Heart right ventricle (tissue), 16 donors: ENCODE measurements at regions not wholly inside any gene's neighbourhood (a gene's known extent, or its start where the extent isn't known, plus 50 kb on each side); places are given as distances from the start of the nearest gene placed in this dataset.

Experiments used
- ATAC-seq, 8 donors: fragments of 200-7000 bp; cut with Tn5 transposase; one replicate each; pipeline ENCODE4 v1.9.1; 2020; ENCODE audit warnings: mild to moderate bottlenecking in 8 of 8, moderate library complexity in 8 of 8, moderate number of reproducible peaks in 1 of 8
- DNase-seq, 2 donors: peaks; one replicate each; pipeline ENCODE4 v3.0.0-alpha.2; 2020
- H3K27ac ChIP-seq, 10 donors: fragments of 200-600 bp; sonication (generic) in 2 of 10; one replicate each; pipeline versions ENCODE4 v1.5.0 to v1.8.0; 2020 to 2022; ENCODE audit warnings: mild to moderate bottlenecking in 3 of 10
- H3K27me3 ChIP-seq, 7 donors: fragments of 200-600 bp; one replicate each; pipeline ENCODE4 v1.8.0; 2021 to 2022; ENCODE audit warnings: mild to moderate bottlenecking in 2 of 7
- H3K36me3 ChIP-seq, 9 donors: fragments of 200-600 bp; sonication (generic) in 1 of 9; one replicate each; pipeline versions ENCODE4 v1.5.0 to v1.8.0; 2020 to 2022; ENCODE audit warnings: mild to moderate bottlenecking in 2 of 9
- H3K4me1 ChIP-seq, 9 donors: fragments of 200-600 bp; sonication (generic) in 1 of 9; one replicate each; pipeline versions ENCODE4 v1.5.0 to v1.8.0; 2020 to 2022; ENCODE audit warnings: mild to moderate bottlenecking in 4 of 9
- H3K4me3 ChIP-seq, 10 donors: fragments of 200-600 bp; sonication (generic) in 2 of 10; one replicate each; pipeline versions ENCODE4 v1.5.0 to v1.8.0; 2020 to 2022; ENCODE audit warnings: mild to moderate bottlenecking in 7 of 10, moderate library complexity in 2 of 10
- H3K9me3 ChIP-seq, 11 donors: fragments of 200-600 bp in 10 of 11; sonication (generic) in 2 of 11; one replicate each; pipeline versions ENCODE4 v1.5.0 to v1.8.0; 2013 to 2022; ENCODE audit warnings: mild to moderate bottlenecking in 2 of 11, control low read depth in 1 of 11, moderate library complexity in 1 of 11
- CTCF ChIP-seq, 9 donors: fragments of 200-600 bp; sonication (generic) in 2 of 9; IDR thresholded peaks; one replicate each; pipeline versions ENCODE4 v1.5.0 to v1.8.0; 2021 to 2022; ENCODE audit warnings: antibody characterized with exemption in 9 of 9, mild to moderate bottlenecking in 5 of 9, moderate library complexity in 1 of 9
- WGBS, 2 donors: extraction: QIAGEN DNeasy Blood & Tissue Kit; methylation state at CpG; one replicate each; pipeline ENCODE4 v1.1.7; 2013; ENCODE audit warnings: inconsistent platforms in 1 of 2; 5-methylcytosine and 5-hydroxymethylcytosine counted together
- intact Hi-C, 10 donors: fragments of 100-400 bp; cut with DNase I; formaldehyde crosslinking; loops; one replicate each; pipeline versions ENCODE4 v1.11.1 to v1.14.2; 2022
- donor health status: Arrhythmogenic right ventricular cardiomyopathy.
- donor health status: ischemic (EF 13 %, LVEDD 7.1; RV severe dilation, severe dysfunction).
- donor health status: healthy with polysubstance abuse.
- donor health status: DM: no; HTN: yes; CAD: no.
- donor health status: DM: no; HTN: no; CAD: no.
- donor health status: ischemic (EF 25% LVEDD 6.9; RV normal size, moderate dysfunction).
- donor health status: ischemic (EF 25% LVEDD 5.7; RV mildly dilated, moderate dysfunction).
- donor health status: healthy.
- donor health status: DM: yes; HTN: yes; CAD: no.
- donor health status: Ischemic cardiomyopathy.
- donor health status: ischemic (EF 35%, LVEDD 5.7; RV mildly dilated, moderate dysfunction).
- donor health status: nonischemic (EF 11% LVEDD 7.7; RV severe dilation, severe dysfunction).
- donor health status: DM: yes; HTN: yes; CAD: no.
- donor health status: PGD.
- donor health status: ischemic (EF 29% LVEDD 5.4; RV normal size, mild dysfunction).
- donor health status: nonischemic (EF 23%, LVEDD 6.1; RV moderate dilation, normal function).

GRCh38 chr14:88064841-88065240, 59.9 kb downstream of the GPR65 start:
- peaks cover 0 to 4% (median 0%) of the 10 kb centered on the region in 7 donors for H3K27me3 ChIP-seq
- DNase-seq (no peak), ATAC-seq (no peak)
- intact Hi-C loops: no loop called here
- peaks cover 0 to 11% (median 0%) of the 10 kb centered on the region in 11 donors for H3K9me3 ChIP-seq
- H3K27ac ChIP-seq: no peak overlapping the region
- H3K4me1 ChIP-seq: no peaks in the 10 kb centered on the region
- 80 to 85% methylated on average over 4 of the region's 4 CpGs for WGBS, 2 donors
- H3K36me3 ChIP-seq: no peaks in the 10 kb centered on the region
- H3K4me3 ChIP-seq: no peak overlapping the region
- no peak for TF ChIP-seq CTCF (IDR thresholded peaks at IDR 0.05)

- TF ChIP-seq CTCF (IDR thresholded peaks at IDR 0.05): no peak
- Histone ChIP-seq H3K9me3 (peaks cover 0 to 31% (median 0%) of the 10 kb centered on the region in 11 donors), H3K27me3 (peaks cover 0 to 4% (median 0%) of the 10 kb centered on the region in 7 donors), H3K36me3 (no peaks in the 10 kb centered on the region), H3K4me3 (no peak overlapping the region), H3K27ac (no peak overlapping the region), H3K4me1 (no peaks in the 10 kb centered on the region)
- ATAC-seq (no peak), DNase-seq (no peak)
- 66 to 87% methylated on average over 1 of the region's 1 CpG for WGBS, 2 donors
- intact Hi-C loops: no loop called here
These were observed 64.7 kb downstream of the GPR65 start for GRCh38 chr14:88069677-88070076.

GRCh38 chr14:88075269-88075981, 70.5 kb downstream of the GPR65 start:
- no peaks in the 10 kb centered on the region for H3K4me1 ChIP-seq
- DNase-seq (no peak), ATAC-seq (no peak)
- H3K36me3 ChIP-seq: no peaks in the 10 kb centered on the region
- H3K9me3 ChIP-seq: peaks cover 0 to 25% (median 0%) of the 10 kb centered on the region in 11 donors
- no peak overlapping the region for H3K4me3 ChIP-seq
- no peak overlapping the region for H3K27ac ChIP-seq
- no peak for TF ChIP-seq CTCF (IDR thresholded peaks at IDR 0.05)
- WGBS, 2 donors: 74 to 82% methylated on average over 4 of the region's 4 CpGs
- H3K27me3 ChIP-seq: no peaks in the 10 kb centered on the region
- intact Hi-C loops: no loop called here

- ATAC-seq (no peak), DNase-seq (no peak)
- no peak overlapping the region for H3K4me3 ChIP-seq
- WGBS, 2 donors: 62 to 93% methylated on average over 1 of the region's 1 CpG
- H3K4me1 ChIP-seq: no peaks in the 10 kb centered on the region
- intact Hi-C loops: no loop called here
- peaks cover 0 to 14% (median 0%) of the 10 kb centered on the region in 11 donors for H3K9me3 ChIP-seq
- no peaks in the 10 kb centered on the region for H3K36me3 ChIP-seq
- no peak overlapping the region for H3K27ac ChIP-seq
- TF ChIP-seq CTCF (IDR thresholded peaks at IDR 0.05): no peak
- peaks cover 0 to 6% (median 0%) of the 10 kb centered on the region in 7 donors for H3K27me3 ChIP-seq
These were observed 73.6 kb downstream of the GPR65 start for GRCh38 chr14:88078525-88078924.
